GM12874 (cell line): ENCODE measurements at regions not wholly inside any gene's neighbourhood (a gene's known extent, or its start where the extent isn't known, plus 50 kb on each side); places are given as distances from the start of the nearest gene placed in this dataset.

Source experiments
- TF ChIP-seq, protein P1 (sequence below): IDR thresholded peaks from 2 replicates; pipeline ENCODE4 v1.5.1; 2011; ENCODE audit warnings: low read depth, mild to moderate bottlenecking, control low read depth, low read length, moderate library complexity; ENCODE audit not compliant: insufficient read depth

- TF ChIP-seq, protein P1, sequence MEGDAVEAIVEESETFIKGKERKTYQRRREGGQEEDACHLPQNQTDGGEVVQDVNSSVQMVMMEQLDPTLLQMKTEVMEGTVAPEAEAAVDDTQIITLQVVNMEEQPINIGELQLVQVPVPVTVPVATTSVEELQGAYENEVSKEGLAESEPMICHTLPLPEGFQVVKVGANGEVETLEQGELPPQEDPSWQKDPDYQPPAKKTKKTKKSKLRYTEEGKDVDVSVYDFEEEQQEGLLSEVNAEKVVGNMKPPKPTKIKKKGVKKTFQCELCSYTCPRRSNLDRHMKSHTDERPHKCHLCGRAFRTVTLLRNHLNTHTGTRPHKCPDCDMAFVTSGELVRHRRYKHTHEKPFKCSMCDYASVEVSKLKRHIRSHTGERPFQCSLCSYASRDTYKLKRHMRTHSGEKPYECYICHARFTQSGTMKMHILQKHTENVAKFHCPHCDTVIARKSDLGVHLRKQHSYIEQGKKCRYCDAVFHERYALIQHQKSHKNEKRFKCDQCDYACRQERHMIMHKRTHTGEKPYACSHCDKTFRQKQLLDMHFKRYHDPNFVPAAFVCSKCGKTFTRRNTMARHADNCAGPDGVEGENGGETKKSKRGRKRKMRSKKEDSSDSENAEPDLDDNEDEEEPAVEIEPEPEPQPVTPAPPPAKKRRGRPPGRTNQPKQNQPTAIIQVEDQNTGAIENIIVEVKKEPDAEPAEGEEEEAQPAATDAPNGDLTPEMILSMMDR, result no peak
Observed at GRCh38 chr2:173419506-173419905, 64.8 kb downstream of the CDCA7 start.

DNA sequence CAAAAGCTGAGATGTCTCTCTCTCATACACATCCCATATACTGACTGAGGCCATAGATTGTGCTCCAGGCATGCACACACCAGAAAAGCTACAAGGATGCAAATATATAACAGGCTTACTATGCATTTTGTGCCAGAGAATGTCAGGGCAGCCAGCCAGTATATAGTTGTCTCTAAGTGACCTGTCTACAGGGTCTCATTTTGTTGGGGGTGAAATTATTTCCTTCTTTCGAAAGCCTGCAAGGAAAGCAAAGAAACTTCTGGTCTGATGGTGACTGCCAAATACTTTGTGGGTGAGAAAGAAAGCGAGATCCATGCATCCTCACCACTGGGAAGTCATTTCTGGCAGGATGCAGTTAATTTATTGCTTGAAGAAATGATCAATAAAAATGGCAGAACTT, 70.2 kb downstream of the CDCA7 start:
- TF ChIP-seq, protein P1, result no peak

DNA sequence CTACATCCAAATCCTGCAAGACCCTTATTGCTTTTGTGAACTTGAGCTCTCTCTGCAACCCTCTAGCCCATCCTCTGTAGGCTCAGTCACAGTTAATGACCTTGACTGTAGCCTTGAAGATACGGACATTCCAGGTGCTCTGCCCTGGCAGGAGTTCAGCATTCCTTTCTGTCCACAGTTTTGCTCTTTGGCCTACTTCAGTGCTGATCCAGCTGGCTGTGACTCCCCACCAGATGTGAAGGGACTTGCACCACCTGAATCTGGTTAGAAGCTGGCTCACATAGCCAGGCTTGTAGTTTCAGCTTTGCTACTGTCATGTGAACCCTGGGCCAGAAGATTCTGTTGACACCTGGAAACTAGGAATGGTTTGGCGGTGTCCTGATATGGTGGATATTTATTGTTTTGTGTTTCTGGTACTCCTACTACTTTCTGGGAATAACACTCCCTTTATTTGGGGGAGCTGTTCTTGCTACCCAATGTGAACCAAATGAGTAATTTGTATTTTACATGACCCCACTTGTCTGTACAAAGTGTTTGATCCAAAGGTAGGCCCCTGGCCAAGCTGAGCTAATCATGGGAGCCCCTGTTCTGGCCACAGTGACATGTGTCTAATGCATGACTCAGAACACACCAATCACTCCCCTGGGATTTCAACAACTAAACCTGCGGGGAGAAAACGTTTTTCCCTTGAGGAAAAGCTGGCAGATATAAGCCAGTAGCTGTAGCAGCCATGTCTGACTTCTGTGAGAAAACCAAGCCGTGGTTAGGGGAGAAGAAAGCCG, 73.4 kb downstream of the CDCA7 start:
- TF ChIP-seq, protein P1, result no peak

GRCh38 chr2:173431191-173431590, 76.5 kb downstream of the CDCA7 start:
- TF ChIP-seq, protein P1, result no peak

DNA sequence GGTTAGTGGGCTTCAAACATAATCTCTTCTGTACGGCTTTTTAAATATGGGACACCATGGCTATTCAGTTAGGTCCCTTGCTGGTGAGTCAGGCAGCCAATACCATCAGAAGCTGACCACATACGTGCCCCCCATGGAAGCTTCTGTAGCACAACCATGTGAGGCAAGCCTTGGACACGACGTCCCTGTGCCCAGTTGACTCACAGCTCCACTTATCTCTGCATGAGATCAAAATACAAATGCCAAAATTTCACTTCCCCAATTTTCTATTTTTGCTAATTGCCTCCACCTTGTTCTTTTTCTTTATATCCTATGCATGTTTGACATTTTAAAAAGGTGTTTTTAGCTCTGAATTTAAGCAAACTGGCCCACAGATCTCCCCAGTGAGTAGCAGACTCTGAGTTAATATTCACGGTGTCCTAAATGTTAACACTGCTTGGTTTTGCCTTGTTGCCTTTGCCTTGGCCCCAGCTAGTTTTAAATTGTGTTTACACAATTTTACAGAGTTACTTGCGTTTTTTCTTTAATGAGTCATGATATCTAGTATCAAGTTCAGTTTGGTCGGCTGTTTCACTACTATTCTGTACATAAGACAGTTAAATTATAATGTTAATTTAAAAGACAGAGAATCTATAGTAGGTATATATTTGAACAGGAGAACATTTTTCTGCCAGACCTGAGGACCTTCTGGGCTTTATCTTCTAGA, 77.5 kb downstream of the CDCA7 start:
- TF ChIP-seq, protein P1, result no peak

DNA sequence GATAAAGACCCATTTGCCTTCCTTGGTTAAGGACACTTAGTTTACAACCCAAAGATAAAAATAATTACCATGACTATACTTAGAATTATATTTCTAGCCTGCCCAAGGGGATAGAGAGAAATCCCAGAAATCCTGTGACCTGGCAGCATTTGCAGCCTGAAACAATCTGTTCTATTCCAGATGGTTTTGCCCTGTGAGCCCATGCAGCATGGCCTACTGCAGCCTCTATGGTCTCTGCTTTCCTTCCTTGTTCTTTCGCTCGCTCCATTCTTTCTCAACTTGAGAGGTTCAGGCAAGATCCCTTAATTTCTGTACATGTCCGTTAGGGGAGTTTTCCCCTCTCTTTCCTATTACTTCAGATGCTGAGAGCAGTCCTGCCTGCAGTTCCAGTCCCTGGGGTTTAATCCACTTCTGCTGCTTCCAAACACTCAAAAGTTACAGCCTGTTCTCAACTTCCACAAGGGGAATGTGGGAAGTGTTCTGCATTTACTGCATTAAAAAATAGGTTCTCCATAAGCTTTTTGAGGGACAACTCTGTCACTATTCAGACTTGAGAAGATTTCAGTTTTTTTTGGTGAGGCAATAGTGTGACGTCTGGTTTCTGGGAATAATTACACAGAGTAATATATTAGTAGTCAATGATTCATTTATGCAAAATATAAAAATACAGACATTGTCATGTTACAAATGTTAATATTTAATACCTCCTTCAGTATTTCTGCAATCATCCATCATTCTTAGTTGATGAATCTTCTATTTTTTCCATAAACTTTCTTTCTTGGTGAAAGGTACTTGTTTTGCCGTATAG, 80.3 kb downstream of the CDCA7 start:
- TF ChIP-seq, protein P1, result no peak

DNA sequence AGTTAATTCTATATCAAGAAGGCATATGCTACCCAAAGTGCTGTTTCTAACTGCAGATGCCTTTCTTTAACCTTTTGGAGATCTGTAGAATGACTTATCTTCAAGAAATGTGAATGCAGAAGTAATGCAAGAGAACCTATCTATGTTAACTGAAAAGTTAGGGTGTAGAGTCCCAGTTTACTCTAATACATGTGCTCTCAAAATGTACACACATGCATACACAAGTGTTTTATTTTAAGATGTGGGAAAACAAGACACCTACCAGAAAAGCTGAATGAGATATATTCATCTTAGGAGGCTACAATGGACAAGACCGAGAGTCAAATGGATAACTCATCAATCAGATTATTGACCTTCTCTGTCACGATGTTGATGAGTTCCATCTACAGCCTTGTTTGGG, 80.9 kb downstream of the CDCA7 start:
- TF ChIP-seq, protein P1, result no peak
